RWPE2 (cell line): ENCODE measurements at regions not wholly inside any gene's neighbourhood (a gene's known extent, or its start where the extent isn't known, plus 50 kb on each side); places are given as distances from the start of the nearest gene placed in this dataset.

Experiments used
- ATAC-seq: fragments of 200-7000 bp; cut with Tn5 transposase; 3 replicates; pipeline ENCODE4 v1.9.1; 2021; ENCODE audit warnings: low read depth
- DNase-seq: peaks from one replicate; pipeline ENCODE4 v3.0.0-alpha.2; 2020; ENCODE audit warnings: low spot score
- H3K27ac ChIP-seq: fragments of 450-650 bp; 2 replicates; pipeline ENCODE4 v1.5.1; 2017; ENCODE audit warnings: mild to moderate bottlenecking; ENCODE audit not compliant: poor library complexity, severe bottlenecking
- H3K27me3 ChIP-seq: fragments of 250-450 bp; sonication (Bioruptor Pico); 2 replicates; pipeline ENCODE4 v1.5.1; 2021; ENCODE audit warnings: mild to moderate bottlenecking, moderate library complexity; ENCODE audit not compliant: insufficient read depth, poor library complexity, severe bottlenecking
- H3K36me3 ChIP-seq: fragments of 250-450 bp; sonication (Bioruptor Pico); 2 replicates; pipeline ENCODE4 v1.5.1; 2020; ENCODE audit warnings: low read depth, mild to moderate bottlenecking, moderate library complexity
- H3K4me1 ChIP-seq: fragments of 250-450 bp; sonication (Bioruptor Pico); 2 replicates; pipeline ENCODE4 v1.5.1; 2021; ENCODE audit warnings: mild to moderate bottlenecking, moderate library complexity; ENCODE audit not compliant: insufficient read depth, poor library complexity, severe bottlenecking
- H3K4me3 ChIP-seq: fragments of 250-450 bp; sonication (Bioruptor Pico); 2 replicates; pipeline ENCODE4 v1.5.1; 2021; ENCODE audit warnings: mild to moderate bottlenecking, moderate library complexity; ENCODE audit not compliant: severe bottlenecking
- H3K9me3 ChIP-seq: fragments of 250-450 bp; sonication (Bioruptor Pico); 2 replicates; pipeline ENCODE4 v1.5.1; 2021; ENCODE audit warnings: mild to moderate bottlenecking, moderate library complexity; ENCODE audit not compliant: severe bottlenecking
- TF ChIP-seq, protein P1 (sequence below): fragments of 450-650 bp; IDR thresholded peaks from one replicate; pipeline ENCODE4 v1.5.1; 2017; ENCODE audit warnings: mild to moderate bottlenecking, moderate library complexity; ENCODE audit not compliant: poor library complexity, severe bottlenecking

- H3K9me3 ChIP-seq, result no peaks in the 10 kb centered on the region
- no peak; the same call in 2 of the 3 replicates for ATAC-seq
Observed at GRCh38 chr3:127427156-127427555, 139.3 kb upstream of the PRR20G start.

GRCh38 chr3:127426444-127427153 lies 138.8 kb upstream of the PRR20G start:
- Histone ChIP-seq H3K27ac (no peak overlapping the region), H3K36me3 (no peaks in the 10 kb centered on the region), H3K27me3 (peaks cover 5% of the 10 kb centered on the region), H3K4me1 (no peaks in the 10 kb centered on the region), H3K9me3 (no peaks in the 10 kb centered on the region), H3K4me3 (no peak overlapping the region)
- DNase-seq, result no peak
- TF ChIP-seq, protein P1, sequence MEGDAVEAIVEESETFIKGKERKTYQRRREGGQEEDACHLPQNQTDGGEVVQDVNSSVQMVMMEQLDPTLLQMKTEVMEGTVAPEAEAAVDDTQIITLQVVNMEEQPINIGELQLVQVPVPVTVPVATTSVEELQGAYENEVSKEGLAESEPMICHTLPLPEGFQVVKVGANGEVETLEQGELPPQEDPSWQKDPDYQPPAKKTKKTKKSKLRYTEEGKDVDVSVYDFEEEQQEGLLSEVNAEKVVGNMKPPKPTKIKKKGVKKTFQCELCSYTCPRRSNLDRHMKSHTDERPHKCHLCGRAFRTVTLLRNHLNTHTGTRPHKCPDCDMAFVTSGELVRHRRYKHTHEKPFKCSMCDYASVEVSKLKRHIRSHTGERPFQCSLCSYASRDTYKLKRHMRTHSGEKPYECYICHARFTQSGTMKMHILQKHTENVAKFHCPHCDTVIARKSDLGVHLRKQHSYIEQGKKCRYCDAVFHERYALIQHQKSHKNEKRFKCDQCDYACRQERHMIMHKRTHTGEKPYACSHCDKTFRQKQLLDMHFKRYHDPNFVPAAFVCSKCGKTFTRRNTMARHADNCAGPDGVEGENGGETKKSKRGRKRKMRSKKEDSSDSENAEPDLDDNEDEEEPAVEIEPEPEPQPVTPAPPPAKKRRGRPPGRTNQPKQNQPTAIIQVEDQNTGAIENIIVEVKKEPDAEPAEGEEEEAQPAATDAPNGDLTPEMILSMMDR, result no peak
- no peak for ATAC-seq

More at GRCh38 chr3:127427156-127427555, 139.3 kb upstream of the PRR20G start:
- Histone ChIP-seq H3K27me3 (peaks cover 7% of the 10 kb centered on the region), H3K4me1 (no peaks in the 10 kb centered on the region), H3K27ac (no peak overlapping the region), H3K36me3 (no peaks in the 10 kb centered on the region), H3K4me3 (no peak overlapping the region)
- TF ChIP-seq, protein P1, result no peak
- DNase-seq, result no peak

DNA sequence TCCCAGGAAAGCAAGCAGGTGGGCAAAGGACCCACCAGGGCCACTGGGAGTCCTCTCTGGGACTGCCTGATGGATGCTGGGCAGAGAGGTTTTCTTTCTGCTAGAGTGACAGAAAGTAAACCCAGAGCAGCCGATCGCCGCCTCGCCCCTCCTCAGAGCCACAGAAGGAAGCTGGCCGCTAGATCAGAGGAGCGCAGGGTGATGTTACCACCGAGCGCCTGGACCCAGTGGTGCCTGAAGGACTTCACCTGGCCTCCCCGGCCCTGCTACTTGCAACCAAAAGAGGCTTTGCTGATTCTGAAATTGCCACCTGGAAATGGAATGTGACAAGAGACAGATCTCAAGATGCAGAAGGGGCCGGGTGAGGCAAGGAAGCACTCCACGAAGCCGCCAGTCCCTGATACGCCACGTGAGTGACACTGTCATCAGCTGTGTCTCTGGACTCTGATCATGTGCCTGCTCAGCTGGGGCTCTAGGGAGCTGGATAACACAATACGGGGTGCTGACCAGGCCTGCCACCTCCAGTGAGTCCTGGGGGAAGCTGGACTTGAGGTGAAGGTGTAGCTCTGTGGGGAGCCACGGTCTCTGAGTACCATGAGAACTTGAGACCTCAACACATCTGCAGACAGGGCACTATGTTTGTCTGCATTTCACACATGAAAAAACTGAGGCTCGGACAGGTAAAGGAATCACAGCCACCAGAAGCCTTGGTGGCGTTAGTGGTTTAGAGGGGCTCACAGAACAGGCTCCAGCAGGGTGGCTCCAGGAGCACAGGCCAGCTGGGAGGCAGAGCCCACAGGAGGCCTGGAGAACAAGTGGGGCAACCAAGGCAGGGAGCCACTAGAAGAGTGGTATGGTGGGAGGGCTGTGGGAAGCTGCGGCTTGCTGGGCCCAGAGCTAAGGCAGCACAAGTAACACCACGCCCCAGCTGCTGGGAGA lies 137.9 kb upstream of the PRR20G start:
- Histone ChIP-seq H3K36me3 (no peaks in the 10 kb centered on the region), H3K27ac (no peak overlapping the region), H3K4me3 (no peak overlapping the region), H3K4me1 (no peaks in the 10 kb centered on the region), H3K9me3 (no peaks in the 10 kb centered on the region), H3K27me3 (peaks cover 5% of the 10 kb centered on the region)
- TF ChIP-seq, protein P1, result no peak
- ATAC-seq, result no peak
- DNase-seq, result no peak

DNA sequence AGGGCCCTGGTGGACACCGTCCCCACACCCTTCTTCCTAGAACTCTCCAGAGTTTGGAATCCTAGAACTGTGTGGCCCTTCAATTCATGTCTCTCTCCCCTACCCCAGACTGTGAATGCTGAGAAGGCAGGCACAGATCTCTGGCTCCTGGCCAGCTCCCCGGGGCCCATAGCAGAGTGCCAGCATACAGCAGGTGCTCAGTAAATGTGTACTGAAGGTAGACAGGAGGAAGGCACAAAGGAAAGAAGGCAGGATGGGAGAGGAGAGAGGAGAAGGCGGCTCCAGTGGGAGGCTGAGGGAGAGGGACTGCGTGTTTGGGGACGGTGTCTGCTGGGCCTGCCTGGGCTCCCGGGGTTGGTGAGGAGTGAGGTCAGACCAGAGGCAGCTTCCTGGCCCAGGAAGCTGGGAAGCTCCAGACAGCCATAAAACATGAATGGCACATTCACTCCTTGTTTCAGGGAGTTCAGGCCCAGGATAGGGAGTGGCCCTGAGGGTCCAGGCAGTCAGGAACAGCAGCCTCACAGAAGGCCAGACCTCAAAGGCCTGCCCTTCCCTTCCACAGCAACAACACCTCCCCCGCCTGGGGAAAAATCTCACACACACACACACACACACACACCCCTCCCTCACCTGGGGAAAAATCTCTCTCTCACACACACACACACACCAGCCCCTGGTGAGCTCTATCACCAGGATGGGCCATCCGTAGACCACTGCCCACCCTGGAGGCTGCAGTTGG lies 137.1 kb upstream of the PRR20G start:
- H3K27me3 ChIP-seq, result peaks cover 3% of the 10 kb centered on the region
- H3K27ac ChIP-seq, result no peak overlapping the region
- TF ChIP-seq, protein P1, result no peak
- no peak overlapping the region for H3K4me3 ChIP-seq
- no peak for ATAC-seq
- DNase-seq, result no peak
- H3K36me3 ChIP-seq, result no peaks in the 10 kb centered on the region
- H3K9me3 ChIP-seq, result no peaks in the 10 kb centered on the region
- no peaks in the 10 kb centered on the region for H3K4me1 ChIP-seq
